ENCODE measurements at regions not wholly inside any gene's neighbourhood (a gene's known extent, or its start where the extent isn't known, plus 50 kb on each side); places are given as distances from the start of the nearest gene placed in this dataset.

DNA sequence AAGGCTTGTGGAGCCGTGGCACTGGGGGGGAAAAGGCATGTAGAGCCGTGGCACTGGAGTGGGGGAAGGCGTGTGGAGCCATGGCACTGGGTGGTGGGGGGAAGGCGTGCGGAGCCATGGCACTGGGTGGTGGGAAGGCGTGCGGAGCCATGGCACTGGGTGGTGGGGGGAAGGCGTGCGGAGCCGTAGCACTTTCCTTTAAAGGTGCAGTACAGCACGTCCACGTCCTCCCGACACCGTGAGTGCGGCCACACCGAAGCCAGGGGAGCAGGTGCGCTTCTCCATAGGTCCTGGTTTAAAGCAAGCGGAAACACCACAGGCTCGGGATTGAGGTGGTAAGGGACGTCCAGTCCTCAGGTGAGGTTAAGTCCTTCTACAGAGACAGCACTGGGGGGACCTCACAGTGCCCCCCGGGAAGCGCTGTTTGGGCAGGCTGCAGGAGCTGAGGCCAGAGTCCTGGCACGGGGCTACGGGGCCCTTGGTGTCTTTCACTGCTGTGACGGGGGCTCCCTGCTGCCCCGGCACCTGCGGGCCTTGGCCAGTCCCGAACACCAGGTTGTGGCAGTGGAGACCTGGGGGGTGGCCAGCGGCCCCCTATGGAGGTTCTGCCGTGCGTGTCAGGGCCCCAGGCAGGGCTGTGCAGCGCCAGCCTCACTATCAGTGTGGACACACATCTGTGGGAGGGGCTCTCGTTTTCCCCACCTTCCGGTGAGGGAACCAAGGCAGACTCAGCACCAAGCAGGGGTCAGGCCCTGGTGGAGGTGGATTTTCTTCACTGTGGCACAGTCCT is 93.0 kb upstream of the CTDP1 start:
- no peak for TF ChIP-seq POLR2A (IDR thresholded peaks at IDR 0.05)
- TF ChIP-seq, protein P1, sequence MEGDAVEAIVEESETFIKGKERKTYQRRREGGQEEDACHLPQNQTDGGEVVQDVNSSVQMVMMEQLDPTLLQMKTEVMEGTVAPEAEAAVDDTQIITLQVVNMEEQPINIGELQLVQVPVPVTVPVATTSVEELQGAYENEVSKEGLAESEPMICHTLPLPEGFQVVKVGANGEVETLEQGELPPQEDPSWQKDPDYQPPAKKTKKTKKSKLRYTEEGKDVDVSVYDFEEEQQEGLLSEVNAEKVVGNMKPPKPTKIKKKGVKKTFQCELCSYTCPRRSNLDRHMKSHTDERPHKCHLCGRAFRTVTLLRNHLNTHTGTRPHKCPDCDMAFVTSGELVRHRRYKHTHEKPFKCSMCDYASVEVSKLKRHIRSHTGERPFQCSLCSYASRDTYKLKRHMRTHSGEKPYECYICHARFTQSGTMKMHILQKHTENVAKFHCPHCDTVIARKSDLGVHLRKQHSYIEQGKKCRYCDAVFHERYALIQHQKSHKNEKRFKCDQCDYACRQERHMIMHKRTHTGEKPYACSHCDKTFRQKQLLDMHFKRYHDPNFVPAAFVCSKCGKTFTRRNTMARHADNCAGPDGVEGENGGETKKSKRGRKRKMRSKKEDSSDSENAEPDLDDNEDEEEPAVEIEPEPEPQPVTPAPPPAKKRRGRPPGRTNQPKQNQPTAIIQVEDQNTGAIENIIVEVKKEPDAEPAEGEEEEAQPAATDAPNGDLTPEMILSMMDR (IDR thresholded peaks at IDR 0.05) = no peak
